Panc1 (cell line): ENCODE measurements at regions not wholly inside any gene's neighbourhood (a gene's known extent, or its start where the extent isn't known, plus 50 kb on each side); places are given as distances from the start of the nearest gene placed in this dataset.

ENCODE experiments used
- ATAC-seq: fragments of 200-7000 bp; cut with Tn5 transposase; 2 replicates; pipeline ENCODE4 v1.9.1; 2020; ENCODE audit warnings: mild to moderate bottlenecking, moderate library complexity
- BruUV-seq: library from RNA; stranded (reverse); fragments of 400-500 nt; replicated peaks from 2 replicates; lab custom pipeline; 2021; lab: Mats Ljungman, UMichigan
- CTCF ChIA-PET: fragments of 300-600 bp; sonication (Branson Sonifier 250); formaldehyde crosslinking; loops from one replicate; lab custom pipeline; 2022; ENCODE audit warnings: antibody characterized with exemption; lab: Charles Lee
- POLR2A ChIA-PET: fragments of 300-600 bp; sonication (Branson Sonifier 250); formaldehyde crosslinking; loops from one replicate; lab custom pipeline; 2022; ENCODE audit warnings: antibody characterized with exemption; lab: Charles Lee
- DNase-seq: peaks from one replicate; pipeline ENCODE4 v3.0.0-alpha.2; 2010; ENCODE audit warnings: low read depth, low spot score
- H3K27ac ChIP-seq: 2 replicates; pipeline ENCODE4 v1.5.1; 2011; ENCODE audit warnings: mild to moderate bottlenecking, low read length, inconsistent platforms
- H3K27me3 ChIP-seq: fragments of 200-500 bp; sonication (Bioruptor generic); 2 replicates; pipeline ENCODE4 v1.6.0; 2014; ENCODE audit warnings: low read length, inconsistent platforms; ENCODE audit not compliant: control insufficient read depth, insufficient read depth
- H3K36me3 ChIP-seq: fragments of 200-500 bp; sonication (Bioruptor generic); 2 replicates; pipeline ENCODE4 v1.5.1; 2014; ENCODE audit warnings: inconsistent platforms, mild to moderate bottlenecking, low read length, moderate library complexity; ENCODE audit not compliant: control insufficient read depth, insufficient read depth
- H3K4me1 ChIP-seq: 2 replicates; pipeline ENCODE4 v1.5.1; 2011; ENCODE audit warnings: inconsistent platforms, mild to moderate bottlenecking, low read length, moderate library complexity; ENCODE audit not compliant: control insufficient read depth, insufficient read depth
- H3K4me3 ChIP-seq, 2 experiments: 2 replicates each; pipeline ENCODE4 v1.5.1; 2011 to 2012; ENCODE audit warnings: low read depth in 2 of 2, low read length in 2 of 2, mild to moderate bottlenecking in 2 of 2, inconsistent platforms in 1 of 2, moderate library complexity in 1 of 2
- H3K9me3 ChIP-seq: fragments of 200-500 bp; sonication (Bioruptor generic); 2 replicates; pipeline ENCODE4 v1.5.1; 2014; ENCODE audit warnings: low read depth, mild to moderate bottlenecking, inconsistent platforms, low read length, moderate library complexity; ENCODE audit not compliant: control insufficient read depth, insufficient read depth
- POLR2AphosphoS5 ChIP-seq: IDR thresholded peaks from 2 replicates; pipeline ENCODE4 v1.6.1; 2012; ENCODE audit warnings: mild to moderate bottlenecking, low read depth, low read length, moderate library complexity
- SIN3A ChIP-seq: IDR thresholded peaks from 2 replicates; pipeline ENCODE4 v1.6.1; 2012; ENCODE audit warnings: low read depth, mild to moderate bottlenecking, low read length, moderate library complexity, borderline replicate concordance; ENCODE audit not compliant: insufficient read depth
- TCF7L2 ChIP-seq: IDR thresholded peaks from 2 replicates; pipeline ENCODE4 v1.6.1; 2011; ENCODE audit warnings: mild to moderate bottlenecking, low read depth, low read length, inconsistent platforms
- in situ Hi-C: cut with HindIII; loops from 2 replicates; pipeline ENCODE4 v1.10.0; 2016; ENCODE audit warnings: low sequenced_read_pairs, low pct_unique_long_range_greater_than_20kb
- intact Hi-C: fragments of 100-400 bp; cut with micrococcal nuclease; formaldehyde crosslinking; loops from one replicate; pipeline ENCODE4 v1.10.0; 2022; ENCODE audit not compliant: unreplicated experiment
- TF ChIP-seq, protein P1 (sequence below), 2 experiments: IDR thresholded peaks; 2 replicates each; pipeline ENCODE4 v1.6.1; 2011 to 2012; ENCODE audit warnings: low read depth in 2 of 2, control low read depth in 1 of 2, low read length in 1 of 2, mild to moderate bottlenecking in 1 of 2, moderate library complexity in 1 of 2; ENCODE audit not compliant: insufficient read depth in 1 of 2
- TF ChIP-seq, protein P2 (sequence below): fragments of 450-650 bp; IDR thresholded peaks from 2 replicates; pipeline ENCODE4 v1.5.1; 2017; ENCODE audit warnings: mild to moderate bottlenecking

DNA sequence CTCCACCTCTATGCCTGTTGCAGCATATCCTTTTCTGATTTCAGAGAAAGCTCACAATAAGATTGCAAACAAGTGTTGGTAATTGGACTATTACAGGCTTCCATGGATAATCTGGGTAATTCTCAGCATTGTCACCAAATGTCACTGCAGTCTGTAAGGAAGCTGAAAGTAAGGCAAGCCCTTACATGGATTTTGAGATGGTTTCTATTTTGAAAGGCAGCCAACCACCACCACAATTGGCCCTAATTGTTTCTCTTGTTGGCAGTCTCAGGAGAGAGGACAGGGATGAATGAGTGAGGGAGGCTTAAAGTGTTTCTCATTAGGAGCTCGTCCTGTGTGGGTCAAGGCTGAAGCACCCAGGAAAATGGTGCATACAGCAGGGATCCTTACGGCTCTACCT, 879.9 kb downstream of the TUSC7 start:
- H3K27me3 ChIP-seq: no peaks in the 10 kb centered on the region
- no peak overlapping the region for H3K27ac ChIP-seq
- H3K36me3 ChIP-seq: no peaks in the 10 kb centered on the region
- intact Hi-C loops (no loop called here), in situ Hi-C loops (no loop called here)
- H3K4me1 ChIP-seq: no peaks in the 10 kb centered on the region
- BruUV-seq: no TSS peak
- H3K4me3 ChIP-seq: no peak overlapping the region
- H3K9me3 ChIP-seq: no peaks in the 10 kb centered on the region
- POLR2A ChIA-PET: no interaction called here
- CTCF ChIA-PET: no interaction called here
- no peak for DNase-seq
- TF ChIP-seq, protein P1, sequence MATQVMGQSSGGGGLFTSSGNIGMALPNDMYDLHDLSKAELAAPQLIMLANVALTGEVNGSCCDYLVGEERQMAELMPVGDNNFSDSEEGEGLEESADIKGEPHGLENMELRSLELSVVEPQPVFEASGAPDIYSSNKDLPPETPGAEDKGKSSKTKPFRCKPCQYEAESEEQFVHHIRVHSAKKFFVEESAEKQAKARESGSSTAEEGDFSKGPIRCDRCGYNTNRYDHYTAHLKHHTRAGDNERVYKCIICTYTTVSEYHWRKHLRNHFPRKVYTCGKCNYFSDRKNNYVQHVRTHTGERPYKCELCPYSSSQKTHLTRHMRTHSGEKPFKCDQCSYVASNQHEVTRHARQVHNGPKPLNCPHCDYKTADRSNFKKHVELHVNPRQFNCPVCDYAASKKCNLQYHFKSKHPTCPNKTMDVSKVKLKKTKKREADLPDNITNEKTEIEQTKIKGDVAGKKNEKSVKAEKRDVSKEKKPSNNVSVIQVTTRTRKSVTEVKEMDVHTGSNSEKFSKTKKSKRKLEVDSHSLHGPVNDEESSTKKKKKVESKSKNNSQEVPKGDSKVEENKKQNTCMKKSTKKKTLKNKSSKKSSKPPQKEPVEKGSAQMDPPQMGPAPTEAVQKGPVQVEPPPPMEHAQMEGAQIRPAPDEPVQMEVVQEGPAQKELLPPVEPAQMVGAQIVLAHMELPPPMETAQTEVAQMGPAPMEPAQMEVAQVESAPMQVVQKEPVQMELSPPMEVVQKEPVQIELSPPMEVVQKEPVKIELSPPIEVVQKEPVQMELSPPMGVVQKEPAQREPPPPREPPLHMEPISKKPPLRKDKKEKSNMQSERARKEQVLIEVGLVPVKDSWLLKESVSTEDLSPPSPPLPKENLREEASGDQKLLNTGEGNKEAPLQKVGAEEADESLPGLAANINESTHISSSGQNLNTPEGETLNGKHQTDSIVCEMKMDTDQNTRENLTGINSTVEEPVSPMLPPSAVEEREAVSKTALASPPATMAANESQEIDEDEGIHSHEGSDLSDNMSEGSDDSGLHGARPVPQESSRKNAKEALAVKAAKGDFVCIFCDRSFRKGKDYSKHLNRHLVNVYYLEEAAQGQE (IDR thresholded peaks at IDR 0.05; ENCODE audit: insufficient read depth in 1 of 2, low read depth in 2 of 2, low read length in 1 of 2): no peak
- TF ChIP-seq SIN3A (no peak), TCF7L2 (no peak), POLR2AphosphoS5 (no peak)
- TF ChIP-seq, protein P2, sequence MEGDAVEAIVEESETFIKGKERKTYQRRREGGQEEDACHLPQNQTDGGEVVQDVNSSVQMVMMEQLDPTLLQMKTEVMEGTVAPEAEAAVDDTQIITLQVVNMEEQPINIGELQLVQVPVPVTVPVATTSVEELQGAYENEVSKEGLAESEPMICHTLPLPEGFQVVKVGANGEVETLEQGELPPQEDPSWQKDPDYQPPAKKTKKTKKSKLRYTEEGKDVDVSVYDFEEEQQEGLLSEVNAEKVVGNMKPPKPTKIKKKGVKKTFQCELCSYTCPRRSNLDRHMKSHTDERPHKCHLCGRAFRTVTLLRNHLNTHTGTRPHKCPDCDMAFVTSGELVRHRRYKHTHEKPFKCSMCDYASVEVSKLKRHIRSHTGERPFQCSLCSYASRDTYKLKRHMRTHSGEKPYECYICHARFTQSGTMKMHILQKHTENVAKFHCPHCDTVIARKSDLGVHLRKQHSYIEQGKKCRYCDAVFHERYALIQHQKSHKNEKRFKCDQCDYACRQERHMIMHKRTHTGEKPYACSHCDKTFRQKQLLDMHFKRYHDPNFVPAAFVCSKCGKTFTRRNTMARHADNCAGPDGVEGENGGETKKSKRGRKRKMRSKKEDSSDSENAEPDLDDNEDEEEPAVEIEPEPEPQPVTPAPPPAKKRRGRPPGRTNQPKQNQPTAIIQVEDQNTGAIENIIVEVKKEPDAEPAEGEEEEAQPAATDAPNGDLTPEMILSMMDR: no peak
- ATAC-seq: no peak

DNA sequence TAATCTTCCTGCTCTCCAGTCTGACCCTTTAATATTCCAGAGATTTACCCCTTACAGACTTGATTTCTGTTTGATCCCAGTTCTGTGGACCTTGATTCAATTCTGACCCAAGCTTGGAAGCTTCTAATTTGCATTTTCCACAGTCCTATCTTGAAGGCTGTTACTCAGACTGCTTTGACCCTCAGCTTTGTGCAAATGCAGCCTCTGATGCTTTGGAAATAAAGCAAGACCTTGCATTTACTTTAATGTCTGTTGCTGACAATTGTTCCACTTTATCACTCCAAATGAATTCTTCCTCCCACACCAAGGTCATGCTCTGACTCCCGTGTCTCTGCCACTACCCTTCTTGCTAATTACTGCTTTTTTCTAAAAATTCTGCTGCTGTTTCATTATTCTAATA, 886.0 kb downstream of the TUSC7 start:
- DNase-seq (no peak), ATAC-seq (no peak)
- no peak overlapping the region for H3K27ac ChIP-seq
- POLR2A ChIA-PET: no interaction called here
- no peaks in the 10 kb centered on the region for H3K27me3 ChIP-seq
- in situ Hi-C loops: no loop called here
- no TSS peak for BruUV-seq
- H3K4me1 ChIP-seq: no peaks in the 10 kb centered on the region
- H3K4me3 ChIP-seq: no peak overlapping the region
- no peaks in the 10 kb centered on the region for H3K9me3 ChIP-seq
- CTCF ChIA-PET: no interaction called here
- intact Hi-C loops: no loop called here
- H3K36me3 ChIP-seq: no peaks in the 10 kb centered on the region
- TF ChIP-seq TCF7L2 (no peak), POLR2AphosphoS5 (no peak), SIN3A (no peak)
- TF ChIP-seq, protein P2: no peak
- TF ChIP-seq, protein P1 (IDR thresholded peaks at IDR 0.05; ENCODE audit: insufficient read depth in 1 of 2, low read depth in 2 of 2, low read length in 1 of 2): no peak
